IMR-90 (cell line): ENCODE measurements at regions not wholly inside any gene's neighbourhood (a gene's known extent, or its start where the extent isn't known, plus 50 kb on each side); places are given as distances from the start of the nearest gene placed in this dataset.

ENCODE experiments used
- ATAC-seq: fragments of 200-7000 bp; cut with Tn5 transposase; 2 replicates; pipeline ENCODE4 v1.9.1; 2020; ENCODE audit warnings: low read depth, mild to moderate bottlenecking, moderate library complexity
- BruUV-seq: library from RNA; stranded (reverse); fragments of 400-500 nt; replicated peaks from 2 replicates; lab custom pipeline; 2021; lab: Mats Ljungman, UMichigan
- CTCF ChIA-PET: fragments of 300-600 bp; formaldehyde crosslinking; extraction: SDS; loops from one replicate; lab custom pipeline; 2021; ENCODE audit warnings: antibody characterized with exemption; lab: Yijun Ruan, JAX
- POLR2A ChIA-PET: fragments of 300-600 bp; sonication (Branson Sonifier 250); formaldehyde crosslinking; loops from one replicate; lab custom pipeline; 2022; ENCODE audit warnings: antibody characterized with exemption; ENCODE audit not compliant: unreplicated experiment; lab: Charles Lee
- DNase-seq: peaks from one replicate; pipeline ENCODE4 v3.0.0; 2013
- H2AFZ ChIP-seq: replicated peaks from 2 replicates; pipeline ENCODE3; 2013; ENCODE audit warnings: low read length, mild to moderate bottlenecking; ENCODE audit not compliant: poor library complexity
- H2AK5ac ChIP-seq: 2 replicates; pipeline ENCODE4 v1.6.1; 2013; ENCODE audit warnings: low read depth, low read length, inconsistent platforms
- H2AK9ac ChIP-seq: replicated peaks from 2 replicates; pipeline ENCODE3; 2013; ENCODE audit warnings: mild to moderate bottlenecking, low read depth, low read length, moderate library complexity; ENCODE audit not compliant: poor library complexity
- H2BK120ac ChIP-seq: 2 replicates; pipeline ENCODE4 v1.6.1; 2013; ENCODE audit warnings: low read depth, low read length, inconsistent platforms
- H2BK15ac ChIP-seq: 3 replicates; pipeline ENCODE4 v1.6.1; 2013; ENCODE audit warnings: low read depth, low read length, inconsistent platforms
- H2BK20ac ChIP-seq: 2 replicates; pipeline ENCODE4 v1.6.1; 2013; ENCODE audit warnings: low read depth, mild to moderate bottlenecking, inconsistent platforms, low read length, moderate library complexity
- H2BK5ac ChIP-seq: 2 replicates; pipeline ENCODE4 v1.6.1; 2013; ENCODE audit warnings: mild to moderate bottlenecking, low read depth, low read length, inconsistent platforms; ENCODE audit not compliant: poor library complexity, severe bottlenecking
- H3K14ac ChIP-seq: replicated peaks from 2 replicates; pipeline ENCODE4 v1.6.1; 2013; ENCODE audit warnings: low read depth, low read length, inconsistent platforms
- H3K18ac ChIP-seq: 2 replicates; pipeline ENCODE4 v1.6.1; 2013; ENCODE audit warnings: low read depth, low read length, control low read depth
- H3K23ac ChIP-seq: 2 replicates; pipeline ENCODE4 v1.6.1; 2013; ENCODE audit warnings: low read depth, low read length, inconsistent platforms
- H3K27ac ChIP-seq: 2 replicates; pipeline ENCODE4 v1.5.1; 2013; ENCODE audit warnings: mild to moderate bottlenecking, control low read depth, low read length; ENCODE audit not compliant: insufficient read depth
- H3K27me3 ChIP-seq: 2 replicates; pipeline ENCODE4 v1.6.1; 2013; ENCODE audit warnings: low read length; ENCODE audit not compliant: control insufficient read depth, insufficient read depth
- H3K36me3 ChIP-seq: 2 replicates; pipeline ENCODE4 v1.6.1; 2013; ENCODE audit warnings: low read length, mixed read lengths; ENCODE audit not compliant: control insufficient read depth, insufficient read depth
- H3K4ac ChIP-seq: 2 replicates; pipeline ENCODE4 v1.6.1; 2013; ENCODE audit warnings: low read depth, low read length, inconsistent platforms
- H3K4me1 ChIP-seq: 2 replicates; pipeline ENCODE4 v1.6.1; 2013; ENCODE audit warnings: low read length, mixed read lengths; ENCODE audit not compliant: control insufficient read depth, insufficient read depth
- H3K4me2 ChIP-seq: 2 replicates; pipeline ENCODE4 v1.6.1; 2013; ENCODE audit warnings: low read depth, mild to moderate bottlenecking, control low read depth, low read length, moderate library complexity
- H3K4me3 ChIP-seq: 2 replicates; pipeline ENCODE4 v1.5.1; 2013; ENCODE audit warnings: low read depth, mild to moderate bottlenecking, control low read depth, low read length, moderate library complexity; ENCODE audit not compliant: insufficient read depth
- H3K56ac ChIP-seq: 2 replicates; pipeline ENCODE4 v1.6.1; 2013; ENCODE audit warnings: low read length, inconsistent platforms; ENCODE audit not compliant: insufficient read depth; ENCODE audit errors: extremely low read depth
- H3K79me1 ChIP-seq, 2 experiments: 2 replicates each; pipeline ENCODE4 v1.6.1; 2013; ENCODE audit warnings: low read length in 2 of 2, inconsistent platforms in 1 of 2, low read depth in 1 of 2
- H3K9ac ChIP-seq: 2 replicates; pipeline ENCODE4 v1.6.1; 2013; ENCODE audit warnings: low read depth, low read length, control low read depth
- H3K9me1 ChIP-seq: 2 replicates; pipeline ENCODE4 v1.6.1; 2013; ENCODE audit warnings: low read length, inconsistent platforms; ENCODE audit not compliant: insufficient read depth
- H3K9me3 ChIP-seq: 2 replicates; pipeline ENCODE4 v1.6.1; 2013; ENCODE audit warnings: low read length; ENCODE audit not compliant: control insufficient read depth, insufficient read depth
- H4K20me1 ChIP-seq: 2 replicates; pipeline ENCODE4 v1.6.1; 2013; ENCODE audit warnings: low read length, inconsistent platforms; ENCODE audit not compliant: insufficient read depth
- H4K5ac ChIP-seq: 2 replicates; pipeline ENCODE4 v1.6.1; 2013; ENCODE audit warnings: mild to moderate bottlenecking, low read depth, low read length, control low read depth
- H4K8ac ChIP-seq, 2 experiments: 2 replicates each; pipeline ENCODE4 v1.6.1; 2013; ENCODE audit warnings: low read depth in 2 of 2, low read length in 2 of 2, control low read depth in 1 of 2, inconsistent platforms in 1 of 2
- H4K91ac ChIP-seq: 2 replicates; pipeline ENCODE4 v1.6.1; 2013; ENCODE audit warnings: low read depth, low read length, inconsistent platforms; ENCODE audit not compliant: insufficient read depth
- CHD1 ChIP-seq: IDR thresholded peaks from 2 replicates; pipeline ENCODE4 v1.6.1; 2012; ENCODE audit warnings: low read depth, low read length, improper control_type of control experiment
- FOS ChIP-seq: fragments of 150-350 bp; IDR thresholded peaks from 2 replicates; pipeline ENCODE4 v1.6.1; 2016; ENCODE audit warnings: low read depth, low read length
- MAFK ChIP-seq: IDR thresholded peaks from 2 replicates; pipeline ENCODE4 v1.6.1; 2012; ENCODE audit warnings: low read depth, low read length, improper control_type of control experiment
- MAZ ChIP-seq: IDR thresholded peaks from 2 replicates; pipeline ENCODE4 v1.6.1; 2012; ENCODE audit warnings: low read depth, mild to moderate bottlenecking, low read length, improper control_type of control experiment, moderate library complexity, borderline replicate concordance
- MXI1 ChIP-seq: IDR thresholded peaks from 2 replicates; pipeline ENCODE4 v1.6.1; 2012; ENCODE audit warnings: low read depth, mild to moderate bottlenecking, low read length, moderate library complexity, borderline replicate concordance
- NFE2L2 ChIP-seq: fragments of 150-350 bp; IDR thresholded peaks from 2 replicates; pipeline ENCODE4 v1.6.1; 2016; ENCODE audit warnings: low read depth, mild to moderate bottlenecking, low read length
- POLR2A ChIP-seq: IDR thresholded peaks from 2 replicates; pipeline ENCODE4 v1.6.1; 2012; ENCODE audit warnings: mild to moderate bottlenecking, low read depth, low read length
- RCOR1 ChIP-seq: IDR thresholded peaks from 2 replicates; pipeline ENCODE4 v1.6.1; 2012; ENCODE audit warnings: mild to moderate bottlenecking, low read length, improper control_type of control experiment; ENCODE audit not compliant: insufficient replicate concordance
- RFX5 ChIP-seq: IDR thresholded peaks from 2 replicates; pipeline ENCODE4 v1.8.0; 2012; ENCODE audit warnings: low read depth, mild to moderate bottlenecking, low read length, moderate library complexity
- SMC3 ChIP-seq: fragments of 150-350 bp; IDR thresholded peaks from 2 replicates; pipeline ENCODE4 v1.6.1; 2016; ENCODE audit warnings: low read depth, mild to moderate bottlenecking, antibody characterized with exemption, low read length, moderate library complexity
- WGBS, 2 experiments: methylation state at CpG; one replicate each; pipeline versions ENCODE4 v1.1.5 to v1.1.7; 2013; ENCODE audit warnings: missing lambda C conversion rate in 2 of 2; ENCODE audit not compliant: insufficient read length in 1 of 2; ENCODE audit errors: extremely low coverage in 2 of 2; 5-methylcytosine and 5-hydroxymethylcytosine counted together
- dilution Hi-C: fragments of 300-500 bp; cut with HindIII; formaldehyde crosslinking; loops from one replicate; pipeline ENCODE4 v1.14.3; 2018; ENCODE audit warnings: low sequenced_read_pairs; ENCODE audit not compliant: unreplicated experiment
- in situ Hi-C: fragments of 300-500 bp; cut with MboI; formaldehyde crosslinking; loops from 3 replicates; pipeline ENCODE4 v1.14.3; 2019; ENCODE audit warnings: low sequenced_read_pairs, inconsistent platforms, mixed read lengths
- intact Hi-C: fragments of 100-400 bp; cut with micrococcal nuclease; formaldehyde crosslinking; loops from 2 replicates; pipeline ENCODE4 v1.10.0; 2022
- TF ChIP-seq, protein P1 (sequence below): conservative IDR thresholded peaks from 2 replicates; pipeline ENCODE4 v1.5.1; 2012; ENCODE audit warnings: mild to moderate bottlenecking, low read depth, low read length, improper control_type of control experiment

DNA sequence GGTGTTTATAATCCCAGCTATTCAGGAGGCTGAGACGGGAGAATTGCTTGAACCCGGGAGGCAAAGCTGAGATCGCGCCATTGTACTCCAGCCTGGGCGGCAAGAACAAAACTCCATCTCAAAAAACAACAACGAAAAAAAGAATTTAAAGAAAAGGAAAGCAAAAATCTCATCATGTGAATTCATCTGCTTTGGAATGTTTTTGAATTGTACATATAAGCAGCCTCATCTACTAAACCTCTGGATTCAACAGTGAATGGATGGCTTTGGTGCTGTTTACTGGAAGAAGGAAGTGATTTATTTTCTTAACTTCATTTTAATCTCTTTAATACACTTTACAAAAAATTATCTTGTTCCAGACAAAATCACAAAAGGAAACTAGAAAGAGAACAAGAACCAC lies 51.8 kb upstream of the PNRC1 start:
- TF ChIP-seq SMC3: no peak
- TF ChIP-seq MAZ: no peak
- TF ChIP-seq, protein P1, sequence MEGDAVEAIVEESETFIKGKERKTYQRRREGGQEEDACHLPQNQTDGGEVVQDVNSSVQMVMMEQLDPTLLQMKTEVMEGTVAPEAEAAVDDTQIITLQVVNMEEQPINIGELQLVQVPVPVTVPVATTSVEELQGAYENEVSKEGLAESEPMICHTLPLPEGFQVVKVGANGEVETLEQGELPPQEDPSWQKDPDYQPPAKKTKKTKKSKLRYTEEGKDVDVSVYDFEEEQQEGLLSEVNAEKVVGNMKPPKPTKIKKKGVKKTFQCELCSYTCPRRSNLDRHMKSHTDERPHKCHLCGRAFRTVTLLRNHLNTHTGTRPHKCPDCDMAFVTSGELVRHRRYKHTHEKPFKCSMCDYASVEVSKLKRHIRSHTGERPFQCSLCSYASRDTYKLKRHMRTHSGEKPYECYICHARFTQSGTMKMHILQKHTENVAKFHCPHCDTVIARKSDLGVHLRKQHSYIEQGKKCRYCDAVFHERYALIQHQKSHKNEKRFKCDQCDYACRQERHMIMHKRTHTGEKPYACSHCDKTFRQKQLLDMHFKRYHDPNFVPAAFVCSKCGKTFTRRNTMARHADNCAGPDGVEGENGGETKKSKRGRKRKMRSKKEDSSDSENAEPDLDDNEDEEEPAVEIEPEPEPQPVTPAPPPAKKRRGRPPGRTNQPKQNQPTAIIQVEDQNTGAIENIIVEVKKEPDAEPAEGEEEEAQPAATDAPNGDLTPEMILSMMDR: no peak
- no peak for TF ChIP-seq MXI1
- no peak for TF ChIP-seq RCOR1
- no peak for TF ChIP-seq CHD1
- TF ChIP-seq POLR2A: no peak
- no peak for TF ChIP-seq RFX5
- TF ChIP-seq MAFK: no peak
- no peak for TF ChIP-seq NFE2L2
- no peak for TF ChIP-seq FOS
- H3K14ac ChIP-seq: no peak overlapping the region
- H3K9me3 ChIP-seq: no peaks in the 10 kb centered on the region
- H3K36me3 ChIP-seq: no peaks in the 10 kb centered on the region
- no peak overlapping the region for H2BK20ac ChIP-seq
- H3K23ac ChIP-seq: no peak overlapping the region
- no peak overlapping the region for H2BK120ac ChIP-seq
- H4K8ac ChIP-seq: no peak overlapping the region
- intact Hi-C loops (no loop called here), in situ Hi-C loops (no loop called here), dilution Hi-C loops (no loop called here)
- no peaks in the 10 kb centered on the region for H3K9me1 ChIP-seq
- H2BK5ac ChIP-seq: no peak overlapping the region
- BruUV-seq: no TSS peak
- no CpG with 5 or more reads among the region's 6 CpGs for WGBS, 2 experiments
- H4K5ac ChIP-seq: no peak overlapping the region
- no peak overlapping the region for H3K4me3 ChIP-seq
- H3K79me1 ChIP-seq: no peaks in the 10 kb centered on the region
- no peak overlapping the region for H2AK9ac ChIP-seq
- H3K27me3 ChIP-seq: peaks cover 2% of the 10 kb centered on the region
- H3K4ac ChIP-seq: no peak overlapping the region
- ChIA-PET POLR2A (no interaction called here), CTCF (no interaction called here)
- no peak overlapping the region for H3K27ac ChIP-seq
- no peaks in the 10 kb centered on the region for H4K20me1 ChIP-seq
- H3K4me1 ChIP-seq: no peaks in the 10 kb centered on the region
- no peak overlapping the region for H4K91ac ChIP-seq
- no peak overlapping the region for H3K4me2 ChIP-seq
- H2AFZ ChIP-seq: no peak overlapping the region
- H2BK15ac ChIP-seq: no peak overlapping the region
- no peak for ATAC-seq
- no peak overlapping the region for H3K56ac ChIP-seq
- H2AK5ac ChIP-seq: no peak overlapping the region
- no peak overlapping the region for H3K9ac ChIP-seq
- DNase-seq: no peak
- no peak overlapping the region for H3K18ac ChIP-seq
